Esophagus squamous epithelium (tissue), 5 donors: ENCODE measurements at regions not wholly inside any gene's neighbourhood (a gene's known extent, or its start where the extent isn't known, plus 50 kb on each side); places are given as distances from the start of the nearest gene placed in this dataset.
"Not testable (repeated sequence)": the region's sequence is repeated elsewhere in the genome, so short reads cannot be mapped to it uniquely, and the experiment has no call there.

ENCODE experiments used
- DNase-seq: peaks from one replicate; lab custom pipeline; 2025; lab: John Stamatoyannopoulos, UW
- H3K27ac ChIP-seq, 4 donors: fragments of 200-600 bp; sonication (generic); one replicate each; pipeline ENCODE4 v1.5.1; 2016 to 2019; ENCODE audit warnings: mild to moderate bottlenecking in 1 of 4
- H3K27me3 ChIP-seq, 4 donors: fragments of 200-600 bp; sonication (generic); 1 replicate in 3 of 4; 2 replicates in 1 of 4; pipeline versions ENCODE4 v1.5.1 to v1.6.0; 2017 to 2021; ENCODE audit warnings: antibody characterized with exemption in 1 of 4
- H3K36me3 ChIP-seq, 3 donors: fragments of 200-600 bp; sonication (generic); one replicate each; pipeline ENCODE4 v1.5.1; 2016 to 2019
- H3K4me1 ChIP-seq, 3 donors: fragments of 200-600 bp; sonication (generic); one replicate each; pipeline ENCODE4 v1.5.1; 2017 to 2019
- H3K4me3 ChIP-seq, 4 donors: fragments of 200-600 bp; sonication (generic); 1 replicate in 3 of 4; 2 replicates in 1 of 4; pipeline ENCODE4 v1.5.1; 2016 to 2019; ENCODE audit warnings: mild to moderate bottlenecking in 2 of 4, moderate library complexity in 1 of 4
- H3K9me3 ChIP-seq, 3 donors: fragments of 200-600 bp; sonication (generic); one replicate each; pipeline ENCODE4 v1.5.1; 2016 to 2019
- CTCF ChIP-seq, 6 experiments: fragments of 450-650 bp in 4 of 6; fragments of 200-600 bp in 2 of 6; sonication (generic) in 2 of 6; IDR thresholded peaks; one replicate each; pipeline ENCODE4 v1.5.1; 2016 to 2019; ENCODE audit warnings: antibody characterized with exemption in 6 of 6, mild to moderate bottlenecking in 4 of 6, moderate library complexity in 4 of 6
- POLR2A ChIP-seq, 4 donors: fragments of 450-650 bp; IDR thresholded peaks; one replicate each; pipeline ENCODE4 v1.6.1; 2017; ENCODE audit warnings: antibody characterized with exemption in 4 of 4, mild to moderate bottlenecking in 4 of 4, moderate library complexity in 3 of 4
- WGBS, 2 donors: methylation state at CpG; one replicate each; pipeline ENCODE4 v1.1.5; 2018; 5-methylcytosine and 5-hydroxymethylcytosine counted together
- intact Hi-C: fragments of 100-400 bp; cut with DNase I; formaldehyde crosslinking; loops from one replicate; pipeline ENCODE4 v1.15.0; 2022
- donor health status: DM: yes; HTN: yes; CAD: no.

GRCh38 chr5:130424341-130424740, 520.1 kb downstream of the CHSY3 start:
- DNase-seq: no peak
- WGBS, 2 donors: 52 to 53% methylated on average over 2 of the region's 2 CpGs
- TF ChIP-seq POLR2A (IDR thresholded peaks at IDR 0.05) (no peak), CTCF (IDR thresholded peaks at IDR 0.05) (no peak)

GRCh38 chr5:130402906-130403305, 498.6 kb downstream of the CHSY3 start:
- Histone ChIP-seq H3K9me3 (no peaks in the 10 kb centered on the region), H3K36me3 (no peaks in the 10 kb centered on the region), H3K4me1 (no peaks in the 10 kb centered on the region), H3K4me3 (no peak overlapping the region), H3K27ac (no peak overlapping the region), H3K27me3 (no peaks in the 10 kb centered on the region)
- no peak for TF ChIP-seq CTCF (IDR thresholded peaks at IDR 0.05)
- TF ChIP-seq POLR2A (IDR thresholded peaks at IDR 0.05): no peak
- WGBS, 2 donors: 49 to 73% methylated on average over 5 to 6 of the region's 7 CpGs
- DNase-seq: no peak
- intact Hi-C loops: no loop called here

More at GRCh38 chr5:130424341-130424740, 520.1 kb downstream of the CHSY3 start:
- Histone ChIP-seq H3K4me1 (no peaks in the 10 kb centered on the region), H3K36me3 (no peaks in the 10 kb centered on the region), H3K9me3 (no peaks in the 10 kb centered on the region), H3K4me3 (no peak overlapping the region), H3K27me3 (no peaks in the 10 kb centered on the region), H3K27ac (no peak overlapping the region)
- intact Hi-C loops: no loop called here

- no peaks in the 10 kb centered on the region for H3K9me3 ChIP-seq
- no peak for TF ChIP-seq CTCF (IDR thresholded peaks at IDR 0.05)
- no peaks in the 10 kb centered on the region for H3K27me3 ChIP-seq
- no peak for DNase-seq
- intact Hi-C loops: no loop called here
- H3K27ac ChIP-seq: no peak overlapping the region
- no peak overlapping the region for H3K4me3 ChIP-seq
- H3K4me1 ChIP-seq: no peaks in the 10 kb centered on the region
- H3K36me3 ChIP-seq: no peaks in the 10 kb centered on the region
Observed at GRCh38 chr5:130400091-130400490, 495.8 kb downstream of the CHSY3 start.

- no peaks in the 10 kb centered on the region for H3K9me3 ChIP-seq
- no peaks in the 10 kb centered on the region for H3K36me3 ChIP-seq
- DNase-seq: no peak
- no peaks in the 10 kb centered on the region for H3K27me3 ChIP-seq
- TF ChIP-seq POLR2A (IDR thresholded peaks at IDR 0.05) (no peak), CTCF (IDR thresholded peaks at IDR 0.05) (no peak)
- H3K4me1 ChIP-seq: no peaks in the 10 kb centered on the region
- WGBS, 2 donors: 80 to 87% methylated on average over 4 of the region's 4 CpGs
- H3K27ac ChIP-seq: no peak overlapping the region
- no peak overlapping the region for H3K4me3 ChIP-seq
- intact Hi-C loops: no loop called here
Observed at GRCh38 chr5:130398825-130399224, 494.6 kb downstream of the CHSY3 start.

- H3K4me1 ChIP-seq, H3K27me3 ChIP-seq, intact Hi-C loops, H3K4me3 ChIP-seq, DNase-seq, H3K36me3 ChIP-seq, H3K9me3 ChIP-seq, H3K27ac ChIP-seq: not testable (repeated sequence)
- 86 to 100% methylated on average over 1 of the region's 1 CpG for WGBS, 2 donors
Observed at GRCh38 chr5:130397727-130398126, 493.5 kb downstream of the CHSY3 start.

GRCh38 chr5:130397132-130397531, 492.9 kb downstream of the CHSY3 start:
- H3K36me3 ChIP-seq: no peaks in the 10 kb centered on the region
- TF ChIP-seq CTCF (IDR thresholded peaks at IDR 0.05) (no peak), POLR2A (IDR thresholded peaks at IDR 0.05) (no peak)
- H3K27ac ChIP-seq: no peak overlapping the region
- no peaks in the 10 kb centered on the region for H3K27me3 ChIP-seq
- 80 to 83% methylated on average over 2 of the region's 2 CpGs for WGBS, 2 donors
- H3K9me3 ChIP-seq: no peaks in the 10 kb centered on the region
- intact Hi-C loops: no loop called here
- no peak for DNase-seq
- no peaks in the 10 kb centered on the region for H3K4me1 ChIP-seq
- H3K4me3 ChIP-seq: no peak overlapping the region

GRCh38 chr5:130391727-130392264, 487.5 kb downstream of the CHSY3 start:
- intact Hi-C loops, DNase-seq, H3K9me3 ChIP-seq, H3K27ac ChIP-seq, H3K27me3 ChIP-seq, H3K4me1 ChIP-seq, H3K36me3 ChIP-seq, H3K4me3 ChIP-seq: not testable (repeated sequence)
- WGBS, 2 donors: 36 to 40% methylated on average over 3 of the region's 3 CpGs
